Astrocyte of the spinal cord (primary cell): ENCODE measurements at regions not wholly inside any gene's neighbourhood (a gene's known extent, or its start where the extent isn't known, plus 50 kb on each side); places are given as distances from the start of the nearest gene placed in this dataset.
"Not testable (repeated sequence)": the region's sequence is repeated elsewhere in the genome, so short reads cannot be mapped to it uniquely, and the experiment has no call there.

ENCODE experiments used
- DNase-seq: peaks from one replicate; pipeline ENCODE4 v3.0.0; 2011; ENCODE audit warnings: low read depth, low spot score
- H3K4me3 ChIP-seq: 2 replicates; pipeline ENCODE4 v1.5.1; 2011; ENCODE audit warnings: low read depth, mild to moderate bottlenecking, low read length, moderate library complexity
- in situ Hi-C: cut with HindIII; loops from 2 replicates; pipeline ENCODE4 v1.10.0; 2017; ENCODE audit warnings: low sequenced_read_pairs
- TF ChIP-seq, protein P1 (sequence below): IDR thresholded peaks from 2 replicates; pipeline ENCODE4 v1.5.1; 2012; ENCODE audit warnings: low read depth, mild to moderate bottlenecking, low read length, inconsistent platforms

DNA sequence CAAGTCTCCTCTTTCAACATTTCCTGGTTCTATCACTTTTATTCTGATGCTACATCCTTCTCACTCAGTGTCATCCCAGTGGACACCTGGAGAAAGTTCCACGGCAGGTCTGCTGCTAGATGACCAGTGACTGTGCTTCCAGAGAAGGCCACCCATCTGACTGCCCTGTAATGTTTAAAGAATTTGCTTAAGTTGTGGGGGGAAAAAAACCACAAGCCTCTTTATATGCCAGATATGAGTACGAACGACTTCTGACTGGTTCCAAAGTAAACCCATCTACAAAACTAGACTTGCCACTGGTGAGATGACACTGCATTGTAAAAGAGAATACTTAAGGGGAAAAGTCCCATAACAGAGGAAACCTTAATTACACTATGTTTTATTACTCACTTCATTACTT lies 69.6 kb upstream of the VWC2 start:
- in situ Hi-C loops, result no loop called here
- TF ChIP-seq, protein P1, sequence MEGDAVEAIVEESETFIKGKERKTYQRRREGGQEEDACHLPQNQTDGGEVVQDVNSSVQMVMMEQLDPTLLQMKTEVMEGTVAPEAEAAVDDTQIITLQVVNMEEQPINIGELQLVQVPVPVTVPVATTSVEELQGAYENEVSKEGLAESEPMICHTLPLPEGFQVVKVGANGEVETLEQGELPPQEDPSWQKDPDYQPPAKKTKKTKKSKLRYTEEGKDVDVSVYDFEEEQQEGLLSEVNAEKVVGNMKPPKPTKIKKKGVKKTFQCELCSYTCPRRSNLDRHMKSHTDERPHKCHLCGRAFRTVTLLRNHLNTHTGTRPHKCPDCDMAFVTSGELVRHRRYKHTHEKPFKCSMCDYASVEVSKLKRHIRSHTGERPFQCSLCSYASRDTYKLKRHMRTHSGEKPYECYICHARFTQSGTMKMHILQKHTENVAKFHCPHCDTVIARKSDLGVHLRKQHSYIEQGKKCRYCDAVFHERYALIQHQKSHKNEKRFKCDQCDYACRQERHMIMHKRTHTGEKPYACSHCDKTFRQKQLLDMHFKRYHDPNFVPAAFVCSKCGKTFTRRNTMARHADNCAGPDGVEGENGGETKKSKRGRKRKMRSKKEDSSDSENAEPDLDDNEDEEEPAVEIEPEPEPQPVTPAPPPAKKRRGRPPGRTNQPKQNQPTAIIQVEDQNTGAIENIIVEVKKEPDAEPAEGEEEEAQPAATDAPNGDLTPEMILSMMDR, result no peak
- DNase-seq, result no peak
- no peak overlapping the region for H3K4me3 ChIP-seq

DNA sequence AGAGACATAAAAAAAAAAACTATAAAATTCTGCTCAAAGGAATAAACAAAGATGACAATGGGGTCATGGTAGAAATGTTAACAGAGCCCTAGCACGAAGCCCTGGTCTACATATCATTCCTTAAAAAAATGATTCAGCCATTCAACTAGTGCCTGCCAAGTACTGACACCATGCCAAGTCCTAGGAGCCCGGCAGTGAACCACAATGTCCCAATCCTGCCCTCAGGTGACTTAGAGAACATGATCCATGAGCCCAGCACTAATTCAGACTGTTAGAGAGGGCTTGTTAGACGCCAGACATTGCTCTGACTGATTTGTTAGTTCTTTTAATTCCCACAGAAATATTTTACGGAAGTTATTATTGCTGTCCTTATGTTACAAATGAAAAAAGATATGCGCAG lies 67.3 kb upstream of the VWC2 start:
- DNase-seq, result no peak
- H3K4me3 ChIP-seq, result no peak overlapping the region
- in situ Hi-C loops, result no loop called here
- TF ChIP-seq, protein P1, result no peak

DNA sequence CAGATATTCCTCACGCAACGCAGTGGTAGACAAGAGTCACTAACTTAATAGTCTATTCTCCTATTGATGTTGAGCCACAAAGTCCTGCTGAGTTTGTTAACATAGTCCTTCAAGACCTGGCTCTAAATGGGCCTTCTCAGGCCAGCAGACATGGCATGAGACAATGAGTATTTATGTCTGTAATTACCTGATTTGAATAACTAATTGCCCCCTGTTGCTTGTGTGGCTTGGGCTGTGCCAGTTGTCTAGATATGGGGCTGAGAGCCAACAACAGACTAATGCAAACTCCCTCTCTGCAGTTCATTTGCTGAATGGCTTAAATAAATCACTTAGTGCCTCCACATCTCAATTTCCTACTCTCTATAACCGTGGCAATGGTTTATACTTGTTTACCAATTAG lies 65.5 kb upstream of the VWC2 start:
- in situ Hi-C loops, result no loop called here
- H3K4me3 ChIP-seq, result no peak overlapping the region
- no peak for DNase-seq
- TF ChIP-seq, protein P1, result no peak

DNA sequence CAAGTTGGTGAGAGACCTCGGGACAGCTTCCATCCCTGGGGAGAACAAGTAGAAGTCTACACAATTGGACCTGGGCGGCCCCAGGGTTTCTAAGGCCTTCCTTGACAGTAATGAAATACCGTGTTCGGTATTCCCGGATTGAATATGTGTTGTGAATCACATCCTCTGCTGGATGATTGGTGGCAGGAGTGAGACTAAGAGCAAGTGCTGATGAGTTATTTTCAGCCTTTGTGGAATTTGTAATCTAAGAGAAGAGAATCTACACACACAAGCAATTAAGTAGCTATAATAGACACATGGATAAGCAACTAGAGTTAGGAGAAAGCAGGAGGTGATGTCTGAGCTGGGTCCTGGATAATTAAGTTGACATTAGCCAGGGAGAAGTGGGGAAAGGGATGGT lies 64.8 kb upstream of the VWC2 start:
- no peak overlapping the region for H3K4me3 ChIP-seq
- TF ChIP-seq, protein P1, result no peak
- DNase-seq, result no peak
- in situ Hi-C loops, result no loop called here

DNA sequence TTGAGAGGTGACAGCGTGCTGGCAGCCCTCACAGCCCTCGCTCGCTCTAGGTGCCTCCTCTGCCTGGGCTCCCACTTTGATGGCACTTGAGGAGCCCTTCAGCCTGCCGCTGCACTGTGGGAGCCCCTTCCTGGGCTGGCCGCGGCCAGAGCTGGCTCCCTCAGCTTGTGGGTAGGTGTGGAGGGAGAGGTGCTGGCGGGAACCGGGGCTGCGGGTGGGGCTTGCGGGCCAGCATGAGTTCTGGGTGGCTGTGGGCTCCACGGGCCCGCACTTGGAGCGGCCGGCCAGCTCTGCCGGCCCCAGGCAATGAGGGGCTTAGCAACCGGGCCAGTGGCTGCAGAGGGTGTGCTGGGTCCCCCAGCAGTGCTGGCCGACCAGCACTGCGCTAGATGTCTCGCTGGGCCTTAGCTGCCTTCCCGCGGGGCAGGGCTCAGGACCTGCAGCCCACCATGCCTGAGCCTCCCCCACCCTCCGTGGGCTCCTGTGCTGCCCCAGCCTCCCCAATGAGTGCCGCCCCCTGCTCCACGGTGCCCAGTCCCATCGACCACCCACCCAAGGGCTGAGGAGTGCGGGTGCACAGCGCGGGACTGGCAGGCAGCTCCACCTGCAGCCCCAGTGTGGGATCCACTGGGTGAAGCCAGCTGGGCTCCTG lies 62.2 kb upstream of the VWC2 start:
- DNase-seq, H3K4me3 ChIP-seq, in situ Hi-C loops: not testable (repeated sequence)

DNA sequence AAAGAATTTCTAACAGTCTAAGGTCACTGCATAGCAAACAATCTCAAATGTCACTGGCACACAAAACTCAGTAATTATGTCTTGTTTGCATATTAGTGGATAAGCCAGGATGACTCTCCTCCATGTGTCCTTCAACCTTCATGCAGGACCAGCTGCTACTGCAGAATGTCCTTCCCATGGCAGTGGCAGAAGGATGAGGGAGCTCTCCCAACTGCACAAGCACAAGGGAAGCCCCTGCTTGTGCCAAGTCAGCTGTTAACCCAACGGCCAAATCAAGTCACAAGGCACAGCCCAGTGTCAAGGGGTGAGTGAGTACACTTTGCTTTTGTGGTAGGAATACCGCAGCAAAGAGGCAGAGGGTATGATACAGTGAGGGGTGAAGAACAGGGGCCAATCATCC lies 59.3 kb upstream of the VWC2 start:
- in situ Hi-C loops, result no loop called here
- no peak for DNase-seq
- no peak overlapping the region for H3K4me3 ChIP-seq
- TF ChIP-seq, protein P1, result no peak

DNA sequence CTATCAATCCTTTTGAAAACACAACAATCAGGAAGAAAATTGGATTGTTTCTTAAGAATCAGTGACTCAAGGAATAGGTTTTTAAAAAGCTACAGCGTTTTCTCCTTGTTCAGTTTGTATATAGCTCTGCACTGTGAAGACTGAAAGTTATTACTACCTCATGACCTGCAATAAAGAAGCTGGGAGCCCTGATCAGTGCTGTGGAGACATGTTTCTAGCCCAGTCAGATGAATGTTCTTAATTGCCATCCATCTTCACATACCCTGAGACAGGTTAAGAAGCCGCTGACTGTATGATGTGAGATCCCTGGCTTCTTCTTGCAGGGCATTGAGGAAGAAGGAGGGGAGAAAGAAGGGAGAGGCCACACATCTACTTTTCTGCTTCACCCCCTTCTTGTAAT lies 58.0 kb upstream of the VWC2 start:
- no peak overlapping the region for H3K4me3 ChIP-seq
- DNase-seq, result no peak
- TF ChIP-seq, protein P1, result no peak
- in situ Hi-C loops, result no loop called here
